ENCODE measurements at regions not wholly inside any gene's neighbourhood (a gene's known extent, or its start where the extent isn't known, plus 50 kb on each side); places are given as distances from the start of the nearest gene placed in this dataset.

GRCh38 chr6:127013865-127014264 is 104.6 kb upstream of the RSPO3 start:
- H3K9me3 ChIP-seq: no peaks in the 10 kb centered on the region
- H3K4me3 ChIP-seq: no peak overlapping the region
- H3K4me1 ChIP-seq: no peaks in the 10 kb centered on the region
- no peak for DNase-seq
- intact Hi-C loops (cut with DNase I): no loop called here
- no peaks in the 10 kb centered on the region for H3K36me3 ChIP-seq (replicated peaks in 1 of 2; ENCODE audit: insufficient read depth in 1 of 2, low read depth in 2 of 2)
- 57 to 72% methylated on average over 3 of the region's 3 CpGs for WGBS, 2 donors
- H3K27ac ChIP-seq: no peak overlapping the region
- no peaks in the 10 kb centered on the region for H3K27me3 ChIP-seq
- TF ChIP-seq POLR2A (IDR thresholded peaks at IDR 0.05): no peak
- TF ChIP-seq CTCF (IDR thresholded peaks at IDR 0.05): no peak
- no peak for ATAC-seq

GRCh38 chr6:127015858-127016257 is 102.6 kb upstream of the RSPO3 start:
- Histone ChIP-seq H3K27ac (no peak overlapping the region), H3K36me3 (replicated peaks in 1 of 2; ENCODE audit: insufficient read depth in 1 of 2, low read depth in 2 of 2) (no peaks in the 10 kb centered on the region), H3K4me3 (no peak overlapping the region), H3K27me3 (no peaks in the 10 kb centered on the region), H3K4me1 (no peaks in the 10 kb centered on the region), H3K9me3 (no peaks in the 10 kb centered on the region)
- no peak for DNase-seq
- ATAC-seq: no peak
- intact Hi-C loops (cut with DNase I): no loop called here
- TF ChIP-seq POLR2A (IDR thresholded peaks at IDR 0.05): no peak
- no peak for TF ChIP-seq CTCF (IDR thresholded peaks at IDR 0.05)

- no peak overlapping the region for H3K4me3 ChIP-seq
- H3K4me1 ChIP-seq: peaks cover 12% of the 10 kb centered on the region
- ATAC-seq (no peak), DNase-seq (no peak)
- 44 to 64% methylated on average over 1 of the region's 1 CpG for WGBS, 2 donors
- no peaks in the 10 kb centered on the region for H3K9me3 ChIP-seq
- intact Hi-C loops (cut with DNase I): no loop called here
- H3K27me3 ChIP-seq: no peaks in the 10 kb centered on the region
- TF ChIP-seq CTCF (IDR thresholded peaks at IDR 0.05): no peak
- no peak for TF ChIP-seq POLR2A (IDR thresholded peaks at IDR 0.05)
- H3K36me3 ChIP-seq (replicated peaks in 1 of 2; ENCODE audit: insufficient read depth in 1 of 2, low read depth in 2 of 2): no peaks in the 10 kb centered on the region
- H3K27ac ChIP-seq: no peak overlapping the region
These were observed 98.6 kb upstream of the RSPO3 start for GRCh38 chr6:127019828-127020227.

- peak; percentile 18 to 53 (median 28) for DNase-seq
- no peak for TF ChIP-seq POLR2A (IDR thresholded peaks at IDR 0.05)
- no peak for TF ChIP-seq CTCF (IDR thresholded peaks at IDR 0.05)
- ATAC-seq: no peak
- Histone ChIP-seq H3K4me3 (no peak overlapping the region), H3K4me1 (peaks cover 12% of the 10 kb centered on the region), H3K36me3 (replicated peaks in 1 of 2; ENCODE audit: insufficient read depth in 1 of 2, low read depth in 2 of 2) (no peaks in the 10 kb centered on the region), H3K27ac (no peak overlapping the region), H3K27me3 (no peaks in the 10 kb centered on the region), H3K9me3 (no peaks in the 10 kb centered on the region)
- WGBS, 2 donors: 12 to 20% methylated on average over 7 of the region's 7 CpGs
- intact Hi-C loops (cut with DNase I): no loop called here
These were observed 96.2 kb upstream of the RSPO3 start for GRCh38 chr6:127022302-127022701.

GRCh38 chr6:127023001-127023778 is 95.3 kb upstream of the RSPO3 start:
- Histone ChIP-seq H3K27ac (no peak overlapping the region), H3K4me3 (no peak overlapping the region), H3K36me3 (replicated peaks in 1 of 2; ENCODE audit: insufficient read depth in 1 of 2, low read depth in 2 of 2) (no peaks in the 10 kb centered on the region), H3K27me3 (no peaks in the 10 kb centered on the region), H3K4me1 (peaks cover 12% of the 10 kb centered on the region), H3K9me3 (no peaks in the 10 kb centered on the region)
- intact Hi-C loops (cut with DNase I): no loop called here
- TF ChIP-seq CTCF (IDR thresholded peaks at IDR 0.05) (no peak), POLR2A (IDR thresholded peaks at IDR 0.05) (no peak)
- DNase-seq (no peak), ATAC-seq (peak; percentile 9)
- 20 to 30% methylated on average over 1 of the region's 1 CpG for WGBS, 2 donors

Measured in body of pancreas (tissue), 4 donors.